ENCODE measurements at regions not wholly inside any gene's neighbourhood (a gene's known extent, or its start where the extent isn't known, plus 50 kb on each side); places are given as distances from the start of the nearest gene placed in this dataset.

GRCh38 chr1:5415606-5416005 lies 576.6 kb downstream of the NPHP4 start:
- Histone ChIP-seq H3K4me2 (ENCODE audit: low read depth, low read length, poor library complexity, severe bottlenecking) (no peak overlapping the region), H3K9ac (ENCODE audit: low read length) (no peak overlapping the region), H3K79me2 (ENCODE audit: low read length) (no peaks in the 10 kb centered on the region), H3K36me3 (ENCODE audit: insufficient read depth, low read length) (no peaks in the 10 kb centered on the region), H3K4me3 (ENCODE audit: low read length) (no peak overlapping the region), H3K4me1 (ENCODE audit: low read length) (no peaks in the 10 kb centered on the region), H3K9me3 (ENCODE audit: low read length) (no peaks in the 10 kb centered on the region), H4K20me1 (ENCODE audit: insufficient read depth, low read depth, low read length) (0 out of 2 replicates have a peak, but pooled peaks cover 2% of the 10 kb centered on the region), H3K9me2 (replicated peaks; ENCODE audit: insufficient read depth, low read length) (no peaks in the 10 kb centered on the region), H2AFZ (ENCODE audit: low read length) (no peak overlapping the region), H3K27ac (ENCODE audit: low read length) (no peak overlapping the region), H3K27me3 (ENCODE audit: low read length) (no peaks in the 10 kb centered on the region)
- no peak for DNase-seq

GRCh38 chr1:5410652-5411051 lies 581.6 kb downstream of the NPHP4 start:
- no peak overlapping the region for H3K4me3 ChIP-seq (ENCODE audit: low read length)
- no peak overlapping the region for H2AFZ ChIP-seq (ENCODE audit: low read length)
- H3K36me3 ChIP-seq (ENCODE audit: insufficient read depth, low read length), result no peaks in the 10 kb centered on the region
- no peaks in the 10 kb centered on the region for H3K9me3 ChIP-seq (ENCODE audit: low read length)
- DNase-seq, result no peak
- 0 out of 2 replicates have a peak, but pooled peaks cover 3% of the 10 kb centered on the region for H4K20me1 ChIP-seq (ENCODE audit: insufficient read depth, low read depth, low read length)
- H3K27me3 ChIP-seq (ENCODE audit: low read length), result no peaks in the 10 kb centered on the region
- no peak overlapping the region for H3K9ac ChIP-seq (ENCODE audit: low read length)
- H3K9me2 ChIP-seq (replicated peaks; ENCODE audit: insufficient read depth, low read length), result no peaks in the 10 kb centered on the region
- no peaks in the 10 kb centered on the region for H3K79me2 ChIP-seq (ENCODE audit: low read length)
- no peak overlapping the region for H3K4me2 ChIP-seq (ENCODE audit: low read depth, low read length, poor library complexity, severe bottlenecking)
- H3K4me1 ChIP-seq (ENCODE audit: low read length), result no peaks in the 10 kb centered on the region
- H3K27ac ChIP-seq (ENCODE audit: low read length), result no peak overlapping the region

GRCh38 chr1:5408401-5408800 lies 583.8 kb downstream of the NPHP4 start:
- Histone ChIP-seq H3K79me2 (ENCODE audit: low read length) (no peaks in the 10 kb centered on the region), H3K36me3 (ENCODE audit: insufficient read depth, low read length) (no peaks in the 10 kb centered on the region), H3K27me3 (ENCODE audit: low read length) (no peaks in the 10 kb centered on the region), H4K20me1 (ENCODE audit: insufficient read depth, low read depth, low read length) (0 out of 2 replicates have a peak, but pooled peaks cover 3% of the 10 kb centered on the region), H3K27ac (ENCODE audit: low read length) (no peak overlapping the region), H3K9me3 (ENCODE audit: low read length) (no peaks in the 10 kb centered on the region), H3K4me1 (ENCODE audit: low read length) (no peaks in the 10 kb centered on the region), H3K4me2 (ENCODE audit: low read depth, low read length, poor library complexity, severe bottlenecking) (no peak overlapping the region), H3K4me3 (ENCODE audit: low read length) (no peak overlapping the region), H3K9ac (ENCODE audit: low read length) (no peak overlapping the region), H2AFZ (ENCODE audit: low read length) (no peak overlapping the region), H3K9me2 (replicated peaks; ENCODE audit: insufficient read depth, low read length) (no peaks in the 10 kb centered on the region)
- no peak for DNase-seq

- H3K9me3 ChIP-seq (ENCODE audit: low read length), result no peaks in the 10 kb centered on the region
- no peaks in the 10 kb centered on the region for H3K79me2 ChIP-seq (ENCODE audit: low read length)
- DNase-seq, result no peak
- no peaks in the 10 kb centered on the region for H3K36me3 ChIP-seq (ENCODE audit: insufficient read depth, low read length)
- H3K27me3 ChIP-seq (ENCODE audit: low read length), result no peaks in the 10 kb centered on the region
- H3K9me2 ChIP-seq (replicated peaks; ENCODE audit: insufficient read depth, low read length), result no peaks in the 10 kb centered on the region
- no peak overlapping the region for H3K4me2 ChIP-seq (ENCODE audit: low read depth, low read length, poor library complexity, severe bottlenecking)
- H3K4me3 ChIP-seq (ENCODE audit: low read length), result no peak overlapping the region
- no peak overlapping the region for H3K27ac ChIP-seq (ENCODE audit: low read length)
- H3K9ac ChIP-seq (ENCODE audit: low read length), result no peak overlapping the region
- H2AFZ ChIP-seq (ENCODE audit: low read length), result no peak overlapping the region
- H3K4me1 ChIP-seq (ENCODE audit: low read length), result no peaks in the 10 kb centered on the region
- no peaks in the 10 kb centered on the region for H4K20me1 ChIP-seq (ENCODE audit: insufficient read depth, low read depth, low read length)
Observed at GRCh38 chr1:5405263-5405662, 587.0 kb downstream of the NPHP4 start.

GRCh38 chr1:5404412-5405203 lies 587.6 kb downstream of the NPHP4 start:
- no peaks in the 10 kb centered on the region for H3K27me3 ChIP-seq (ENCODE audit: low read length)
- H3K4me3 ChIP-seq (ENCODE audit: low read length), result no peak overlapping the region
- no peaks in the 10 kb centered on the region for H3K36me3 ChIP-seq (ENCODE audit: insufficient read depth, low read length)
- H3K9me2 ChIP-seq (replicated peaks; ENCODE audit: insufficient read depth, low read length), result no peaks in the 10 kb centered on the region
- no peak for DNase-seq
- no peaks in the 10 kb centered on the region for H3K4me1 ChIP-seq (ENCODE audit: low read length)
- H3K4me2 ChIP-seq (ENCODE audit: low read depth, low read length, poor library complexity, severe bottlenecking), result no peak overlapping the region
- H3K9me3 ChIP-seq (ENCODE audit: low read length), result no peaks in the 10 kb centered on the region
- H4K20me1 ChIP-seq (ENCODE audit: insufficient read depth, low read depth, low read length), result no peaks in the 10 kb centered on the region
- H3K27ac ChIP-seq (ENCODE audit: low read length), result no peak overlapping the region
- H2AFZ ChIP-seq (ENCODE audit: low read length), result no peak overlapping the region
- H3K79me2 ChIP-seq (ENCODE audit: low read length), result no peaks in the 10 kb centered on the region
- no peak overlapping the region for H3K9ac ChIP-seq (ENCODE audit: low read length)

GRCh38 chr1:5403935-5404334 lies 588.3 kb downstream of the NPHP4 start:
- Histone ChIP-seq H3K4me3 (ENCODE audit: low read length) (no peak overlapping the region), H2AFZ (ENCODE audit: low read length) (no peak overlapping the region), H3K9me2 (replicated peaks; ENCODE audit: insufficient read depth, low read length) (no peaks in the 10 kb centered on the region), H3K27me3 (ENCODE audit: low read length) (no peaks in the 10 kb centered on the region), H3K4me2 (ENCODE audit: low read depth, low read length, poor library complexity, severe bottlenecking) (no peak overlapping the region), H4K20me1 (ENCODE audit: insufficient read depth, low read depth, low read length) (no peaks in the 10 kb centered on the region), H3K36me3 (ENCODE audit: insufficient read depth, low read length) (no peaks in the 10 kb centered on the region), H3K9me3 (ENCODE audit: low read length) (no peaks in the 10 kb centered on the region), H3K9ac (ENCODE audit: low read length) (no peak overlapping the region), H3K4me1 (ENCODE audit: low read length) (no peaks in the 10 kb centered on the region), H3K27ac (ENCODE audit: low read length) (no peak overlapping the region), H3K79me2 (ENCODE audit: low read length) (no peaks in the 10 kb centered on the region)
- no peak for DNase-seq

GRCh38 chr1:5402618-5403017 lies 589.6 kb downstream of the NPHP4 start:
- no peaks in the 10 kb centered on the region for H3K27me3 ChIP-seq (ENCODE audit: low read length)
- no peak overlapping the region for H3K4me3 ChIP-seq (ENCODE audit: low read length)
- no peak overlapping the region for H3K4me2 ChIP-seq (ENCODE audit: low read depth, low read length, poor library complexity, severe bottlenecking)
- no peaks in the 10 kb centered on the region for H4K20me1 ChIP-seq (ENCODE audit: insufficient read depth, low read depth, low read length)
- no peaks in the 10 kb centered on the region for H3K4me1 ChIP-seq (ENCODE audit: low read length)
- no peak overlapping the region for H3K27ac ChIP-seq (ENCODE audit: low read length)
- no peaks in the 10 kb centered on the region for H3K79me2 ChIP-seq (ENCODE audit: low read length)
- no peaks in the 10 kb centered on the region for H3K9me3 ChIP-seq (ENCODE audit: low read length)
- no peaks in the 10 kb centered on the region for H3K9me2 ChIP-seq (replicated peaks; ENCODE audit: insufficient read depth, low read length)
- no peaks in the 10 kb centered on the region for H3K36me3 ChIP-seq (ENCODE audit: insufficient read depth, low read length)
- no peak overlapping the region for H2AFZ ChIP-seq (ENCODE audit: low read length)
- no peak for DNase-seq
- H3K9ac ChIP-seq (ENCODE audit: low read length), result no peak overlapping the region

GRCh38 chr1:5399771-5400170 lies 592.5 kb downstream of the NPHP4 start:
- H3K36me3 ChIP-seq (ENCODE audit: insufficient read depth, low read length), result no peaks in the 10 kb centered on the region
- H3K4me2 ChIP-seq (ENCODE audit: low read depth, low read length, poor library complexity, severe bottlenecking), result no peak overlapping the region
- no peak overlapping the region for H3K27ac ChIP-seq (ENCODE audit: low read length)
- no peaks in the 10 kb centered on the region for H3K4me1 ChIP-seq (ENCODE audit: low read length)
- 0 out of 2 replicates have a peak, but pooled peaks cover 4% of the 10 kb centered on the region for H3K9me3 ChIP-seq (ENCODE audit: low read length)
- no peak overlapping the region for H3K9ac ChIP-seq (ENCODE audit: low read length)
- H3K9me2 ChIP-seq (replicated peaks; ENCODE audit: insufficient read depth, low read length), result no peaks in the 10 kb centered on the region
- no peak overlapping the region for H2AFZ ChIP-seq (ENCODE audit: low read length)
- H3K4me3 ChIP-seq (ENCODE audit: low read length), result no peak overlapping the region
- no peaks in the 10 kb centered on the region for H3K79me2 ChIP-seq (ENCODE audit: low read length)
- H3K27me3 ChIP-seq (ENCODE audit: low read length), result no peaks in the 10 kb centered on the region; the same call in 1 of the 2 replicates
- H4K20me1 ChIP-seq (ENCODE audit: insufficient read depth, low read depth, low read length), result no peaks in the 10 kb centered on the region
- DNase-seq, result no peak

Data from Karpas-422 (cell line).